ENCODE measurements at regions not wholly inside any gene's neighbourhood (a gene's known extent, or its start where the extent isn't known, plus 50 kb on each side); places are given as distances from the start of the nearest gene placed in this dataset.

- TF ChIP-seq CTCF (IDR thresholded peaks at IDR 0.05) (no peak), EP300 (IDR thresholded peaks at IDR 0.05) (no peak), POLR2A (IDR thresholded peaks at IDR 0.05) (no peak)
Observed at GRCh38 chr13:111533900-111534683, 213.7 kb downstream of the TEX29 start.

All from ovary (tissue), 3 donors.